B cell (primary cell): ENCODE measurements at regions not wholly inside any gene's neighbourhood (a gene's known extent, or its start where the extent isn't known, plus 50 kb on each side); places are given as distances from the start of the nearest gene placed in this dataset.

Experiments
- ATAC-seq: fragments of 200-7000 bp; cut with Tn5 transposase; one replicate; pipeline ENCODE4 v1.10.0; 2021; ENCODE audit warnings: low read depth, mild to moderate bottlenecking, moderate number of reproducible peaks, moderate library complexity
- CTCF ChIA-PET: fragments of 350-600 bp; sonication (Branson Sonifier 250); formaldehyde crosslinking; loops from one replicate; lab custom pipeline; 2021; ENCODE audit warnings: antibody characterized with exemption, inconsistent platforms; lab: Charles Lee
- POLR2A ChIA-PET: fragments of 350-600 bp; sonication (Branson Sonifier 250); formaldehyde crosslinking; loops from one replicate; lab custom pipeline; 2021; ENCODE audit warnings: antibody characterized with exemption; lab: Charles Lee
- DNase-seq: peaks from one replicate; pipeline ENCODE4 v3.0.0; 2013
- H2AFZ ChIP-seq: 2 replicates; pipeline ENCODE4 v1.6.1; 2012; ENCODE audit warnings: mild to moderate bottlenecking, low read depth, low read length; ENCODE audit not compliant: insufficient read depth, poor library complexity, severe bottlenecking
- H3K27ac ChIP-seq, 2 donors: 1 replicate in 1 of 2; 2 replicates in 1 of 2; pipeline ENCODE4 v1.5.1; 2012 to 2013; ENCODE audit warnings: low read length in 2 of 2, mild to moderate bottlenecking in 2 of 2, moderate library complexity in 1 of 2
- H3K27me3 ChIP-seq, 4 experiments: fragments of 200-600 bp in 1 of 4; sonication (generic) in 1 of 4; replicated peaks in 1 of 4; 1 replicate in 2 of 4; 2 replicates in 2 of 4; pipeline versions ENCODE4 v1.6.1 to v1.7.0; 2013 to 2016; ENCODE audit warnings: low read length in 3 of 4, mild to moderate bottlenecking in 2 of 4, mixed read lengths in 1 of 4, moderate library complexity in 1 of 4; ENCODE audit not compliant: insufficient read depth in 4 of 4, control insufficient read depth in 3 of 4; ENCODE audit errors: control extremely low read depth in 1 of 4
- H3K36me3 ChIP-seq, 2 experiments: replicated peaks in 1 of 2; 1 replicate in 1 of 2; 2 replicates in 1 of 2; pipeline versions ENCODE4 v1.6.1 to v1.7.1; 2013; ENCODE audit warnings: low read length in 1 of 2; ENCODE audit not compliant: insufficient read depth in 2 of 2, control insufficient read depth in 1 of 2; ENCODE audit errors: control extremely low read depth in 1 of 2, extremely low read depth in 1 of 2
- H3K4me1 ChIP-seq, 2 donors: fragments of 200-600 bp in 1 of 2; sonication (generic) in 1 of 2; 1 replicate in 1 of 2; 2 replicates in 1 of 2; pipeline versions ENCODE4 v1.5.1 to v1.6.1; 2013 to 2017; ENCODE audit warnings: low read length in 2 of 2; ENCODE audit not compliant: control insufficient read depth in 2 of 2, insufficient read depth in 2 of 2
- H3K4me2 ChIP-seq: replicated peaks from 2 replicates; pipeline ENCODE3; 2012; ENCODE audit warnings: mild to moderate bottlenecking, low read depth, low read length; ENCODE audit not compliant: poor library complexity, severe bottlenecking
- H3K4me3 ChIP-seq, 5 experiments: fragments of 200-600 bp in 1 of 5; sonication (generic) in 1 of 5; 1 replicate in 3 of 5; 2 replicates in 2 of 5; pipeline versions ENCODE4 v1.5.1 to v1.7.0; 2011 to 2016; ENCODE audit warnings: low read length in 4 of 5, mild to moderate bottlenecking in 4 of 5, low read depth in 2 of 5, control low read depth in 1 of 5, moderate library complexity in 1 of 5; ENCODE audit not compliant: insufficient read depth in 1 of 5; ENCODE audit errors: control extremely low read depth in 1 of 5, extremely low read depth in 1 of 5
- H3K79me2 ChIP-seq: fragments of 200-600 bp; sonication (generic); one replicate; pipeline ENCODE4 v1.6.0; 2016; ENCODE audit warnings: low read length; ENCODE audit not compliant: control insufficient read depth, insufficient read depth
- H3K9ac ChIP-seq: fragments of 200-600 bp; sonication (generic); 2 replicates; pipeline ENCODE4 v1.6.1; 2017; ENCODE audit warnings: mild to moderate bottlenecking, low read length, moderate library complexity
- H3K9me3 ChIP-seq, 3 donors: one replicate each; pipeline versions ENCODE4 v1.6.1 to v1.7.1; 2013; ENCODE audit warnings: low read length in 2 of 3; ENCODE audit not compliant: control insufficient read depth in 2 of 3, insufficient read depth in 1 of 3; ENCODE audit errors: control extremely low read depth in 1 of 3
- H4K20me1 ChIP-seq: 2 replicates; pipeline ENCODE4 v1.6.0; 2012; ENCODE audit warnings: mild to moderate bottlenecking, low read length; ENCODE audit not compliant: insufficient read depth, control insufficient read depth, poor library complexity, severe bottlenecking
- H3K27ac Mint-ChIP-seq: one replicate; pipeline ENCODE4 v1.8.0; 2021; ENCODE audit warnings: mixed read lengths
- H3K27me3 Mint-ChIP-seq: one replicate; pipeline ENCODE4 v1.8.0; 2021; ENCODE audit warnings: mixed read lengths
- H3K4me1 Mint-ChIP-seq: one replicate; pipeline ENCODE4 v1.8.0; 2021; ENCODE audit warnings: mixed read lengths
- H3K4me3 Mint-ChIP-seq: one replicate; pipeline ENCODE4 v1.8.0; 2021; ENCODE audit warnings: mixed read lengths
- H3K9me3 Mint-ChIP-seq: one replicate; pipeline ENCODE4 v1.8.0; 2022; ENCODE audit warnings: mixed read lengths; ENCODE audit not compliant: insufficient read depth
- EZH2 ChIP-seq: IDR thresholded peaks from 2 replicates; pipeline ENCODE4 v1.6.1; 2012; ENCODE audit warnings: borderline replicate concordance, low read depth, mild to moderate bottlenecking, moderate library complexity, low read length; ENCODE audit not compliant: insufficient read depth, poor library complexity, severe bottlenecking
- WGBS: methylation state at CpG from one replicate; pipeline ENCODE4 v1.1.5; 2013; ENCODE audit warnings: missing lambda C conversion rate; ENCODE audit not compliant: insufficient coverage; 5-methylcytosine and 5-hydroxymethylcytosine counted together
- intact Hi-C: fragments of 100-400 bp; cut with micrococcal nuclease; formaldehyde crosslinking; loops from one replicate; pipeline ENCODE4 v1.10.0; 2022
- TF ChIP-seq, protein P1 (sequence below): fragments of 200-600 bp; IDR thresholded peaks from one replicate; pipeline ENCODE4 v1.8.0; 2022; ENCODE audit warnings: antibody characterized with exemption, mild to moderate bottlenecking

DNA sequence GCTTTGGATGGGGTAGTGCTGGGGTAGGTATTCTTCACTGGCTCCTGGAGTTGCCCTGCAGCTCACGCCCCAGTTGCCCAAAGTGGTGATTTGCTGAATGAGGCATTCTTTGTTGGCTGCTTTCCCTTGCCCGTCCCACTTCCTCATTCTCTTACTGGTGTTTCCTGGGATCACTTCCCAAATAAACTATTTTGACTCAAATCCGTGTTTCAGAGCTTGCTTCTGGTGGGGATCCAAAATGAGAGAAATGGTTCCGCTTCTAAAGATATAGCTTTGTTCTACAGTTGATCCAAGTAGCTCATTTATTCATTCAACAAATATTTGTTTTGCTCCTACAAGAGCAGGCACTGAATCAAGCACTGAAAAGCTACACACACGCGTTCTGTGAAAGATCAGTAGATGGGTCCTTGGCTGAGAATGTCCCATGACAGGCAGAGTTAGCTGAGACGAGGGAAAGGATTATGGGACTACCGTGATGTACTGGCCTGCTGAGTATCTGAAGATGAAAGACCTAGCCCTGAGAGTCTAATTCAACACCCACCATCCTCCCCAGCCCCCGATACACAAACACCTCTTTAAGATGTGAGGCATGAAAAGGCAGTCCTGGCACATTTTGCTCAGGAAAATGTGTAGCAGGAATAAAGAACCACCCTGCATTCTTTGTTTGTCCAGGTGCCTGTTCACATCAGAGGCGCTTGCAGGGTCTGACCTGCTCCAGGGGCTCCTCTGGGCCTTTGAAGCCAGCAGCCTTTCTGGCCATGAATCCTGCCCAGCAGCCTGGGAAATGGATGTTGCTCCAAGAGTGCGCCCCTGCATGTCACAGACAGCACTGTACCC is 143.1 kb upstream of the RANBP3L start:
- H3K4me1 ChIP-seq, result no peaks in the 10 kb centered on the region
- H3K36me3 ChIP-seq, result no peaks in the 10 kb centered on the region
- no peaks in the 10 kb centered on the region for H3K9me3 Mint-ChIP-seq
- peaks cover 0 to 4% (median 0%) of the 10 kb centered on the region in 4 experiments for H3K27me3 ChIP-seq
- POLR2A ChIA-PET, result no interaction called here
- no peak overlapping the region for H3K27ac Mint-ChIP-seq
- no peak overlapping the region for H3K4me2 ChIP-seq
- TF ChIP-seq EZH2, result no peak
- TF ChIP-seq, protein P1, sequence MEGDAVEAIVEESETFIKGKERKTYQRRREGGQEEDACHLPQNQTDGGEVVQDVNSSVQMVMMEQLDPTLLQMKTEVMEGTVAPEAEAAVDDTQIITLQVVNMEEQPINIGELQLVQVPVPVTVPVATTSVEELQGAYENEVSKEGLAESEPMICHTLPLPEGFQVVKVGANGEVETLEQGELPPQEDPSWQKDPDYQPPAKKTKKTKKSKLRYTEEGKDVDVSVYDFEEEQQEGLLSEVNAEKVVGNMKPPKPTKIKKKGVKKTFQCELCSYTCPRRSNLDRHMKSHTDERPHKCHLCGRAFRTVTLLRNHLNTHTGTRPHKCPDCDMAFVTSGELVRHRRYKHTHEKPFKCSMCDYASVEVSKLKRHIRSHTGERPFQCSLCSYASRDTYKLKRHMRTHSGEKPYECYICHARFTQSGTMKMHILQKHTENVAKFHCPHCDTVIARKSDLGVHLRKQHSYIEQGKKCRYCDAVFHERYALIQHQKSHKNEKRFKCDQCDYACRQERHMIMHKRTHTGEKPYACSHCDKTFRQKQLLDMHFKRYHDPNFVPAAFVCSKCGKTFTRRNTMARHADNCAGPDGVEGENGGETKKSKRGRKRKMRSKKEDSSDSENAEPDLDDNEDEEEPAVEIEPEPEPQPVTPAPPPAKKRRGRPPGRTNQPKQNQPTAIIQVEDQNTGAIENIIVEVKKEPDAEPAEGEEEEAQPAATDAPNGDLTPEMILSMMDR, result no peak
- H3K4me3 ChIP-seq, result no peak overlapping the region
- H3K4me1 Mint-ChIP-seq, result no peaks in the 10 kb centered on the region
- H3K9ac ChIP-seq, result no peak overlapping the region
- no peaks in the 10 kb centered on the region for H4K20me1 ChIP-seq
- ATAC-seq (no peak), DNase-seq (no peak)
- no peaks in the 10 kb centered on the region for H3K9me3 ChIP-seq
- H3K27ac ChIP-seq, result no peak overlapping the region
- H3K79me2 ChIP-seq, result no peaks in the 10 kb centered on the region
- no peak overlapping the region for H3K4me3 Mint-ChIP-seq
- intact Hi-C loops, result no loop called here
- CTCF ChIA-PET, result interaction anchor here (0.6 kb wide), 1 partner anchor 449 kb away, joined by 5 read pairs; no protein-coding TSS in a partner anchor
- WGBS, result over 99% methylated on average over 7 of the region's 11 CpGs
- H3K27me3 Mint-ChIP-seq, result peaks cover 17% of the 10 kb centered on the region
- H2AFZ ChIP-seq, result no peak overlapping the region

DNA sequence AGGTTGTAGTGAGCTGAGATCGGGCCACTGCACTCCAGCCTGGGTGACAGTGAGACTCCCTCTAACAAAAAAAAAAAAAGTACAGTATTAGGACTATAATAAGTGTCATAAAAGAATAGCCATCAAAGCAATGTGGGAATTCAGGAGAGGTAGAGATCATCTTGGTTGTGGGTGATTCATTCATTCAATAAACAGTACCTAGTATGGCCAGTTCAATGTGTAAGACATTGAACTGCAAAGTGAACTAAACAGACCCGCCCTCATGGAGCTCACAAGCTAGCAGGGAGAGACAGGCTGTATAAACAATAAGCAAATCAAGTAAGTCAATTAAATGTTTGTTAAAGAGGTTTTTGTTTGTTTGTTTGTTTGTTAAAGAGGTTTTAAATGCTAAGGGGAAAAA is 146.1 kb upstream of the RANBP3L start:
- Histone ChIP-seq H3K9me3 (no peaks in the 10 kb centered on the region), H3K79me2 (no peaks in the 10 kb centered on the region), H3K27me3 (peaks cover 0 to 4% (median 0%) of the 10 kb centered on the region in 4 experiments), H3K4me3 (no peak overlapping the region), H3K9ac (no peak overlapping the region), H4K20me1 (no peaks in the 10 kb centered on the region), H3K4me2 (no peak overlapping the region), H3K36me3 (no peaks in the 10 kb centered on the region), H2AFZ (no peak overlapping the region), H3K27ac (no peak overlapping the region), H3K4me1 (no peaks in the 10 kb centered on the region)
- TF ChIP-seq, protein P1, result no peak
- TF ChIP-seq EZH2, result no peak
- ATAC-seq (no peak), DNase-seq (no peak)
- Mint-ChIP-seq H3K27me3 (peaks cover 9% of the 10 kb centered on the region), H3K4me3 (no peak overlapping the region), H3K4me1 (no peaks in the 10 kb centered on the region), H3K27ac (no peak overlapping the region), H3K9me3 (no peaks in the 10 kb centered on the region)
- 100% methylated on average over 1 of the region's 2 CpGs for WGBS
- POLR2A ChIA-PET, result no interaction called here
- CTCF ChIA-PET, result no interaction called here
- intact Hi-C loops, result no loop called here
